HFF-Myc (cell line): ENCODE measurements at regions not wholly inside any gene's neighbourhood (a gene's known extent, or its start where the extent isn't known, plus 50 kb on each side); places are given as distances from the start of the nearest gene placed in this dataset.
A peak's percentile ranks its signal among the peaks of the same experiment; 100 is the strongest.

ENCODE experiments used
- DNase-seq: peaks from one replicate; pipeline ENCODE4 v3.0.0-alpha.2; 2011; ENCODE audit warnings: low read depth; ENCODE audit errors: extremely low read depth
- H3K4me3 ChIP-seq: replicated peaks from 2 replicates; pipeline ENCODE4 v1.5.1; 2011; ENCODE audit warnings: low read depth, mild to moderate bottlenecking, control low read depth, low read length
- CTCF ChIP-seq: IDR thresholded peaks from 2 replicates; pipeline ENCODE4 v1.5.1; 2012; ENCODE audit warnings: mild to moderate bottlenecking, low read depth, low read length, control low read depth; ENCODE audit errors: missing control alignments

- no peak for TF ChIP-seq CTCF
- DNase-seq, result no peak
- no peak overlapping the region for H3K4me3 ChIP-seq
These were observed 141.7 kb upstream of the NRIP1 start for GRCh38 chr21:15206514-15206913.

- no peak overlapping the region for H3K4me3 ChIP-seq
- no peak for TF ChIP-seq CTCF
- peak; percentile 10 for DNase-seq
These were observed 142.4 kb upstream of the NRIP1 start for GRCh38 chr21:15207231-15207630.

- no peak for DNase-seq
- H3K4me3 ChIP-seq, result no peak overlapping the region
- no peak for TF ChIP-seq CTCF
These were observed 143.0 kb upstream of the NRIP1 start for GRCh38 chr21:15207635-15208370.

GRCh38 chr21:15208786-15209185 is 144.0 kb upstream of the NRIP1 start:
- TF ChIP-seq CTCF, result no peak
- DNase-seq, result no peak
- H3K4me3 ChIP-seq, result no peak overlapping the region

- DNase-seq, result no peak
- no peak for TF ChIP-seq CTCF
- no peak overlapping the region for H3K4me3 ChIP-seq
These were observed 144.4 kb upstream of the NRIP1 start for GRCh38 chr21:15209224-15209623.

GRCh38 chr21:15210235-15210678 is 145.5 kb upstream of the NRIP1 start:
- no peak for DNase-seq
- no peak overlapping the region for H3K4me3 ChIP-seq
- no peak for TF ChIP-seq CTCF
